H9 (cell line): ENCODE measurements at regions not wholly inside any gene's neighbourhood (a gene's known extent, or its start where the extent isn't known, plus 50 kb on each side); places are given as distances from the start of the nearest gene placed in this dataset.

Source experiments
- DNase-seq: peaks from one replicate; pipeline ENCODE4 v3.0.0-alpha.2; 2017
- H2AFZ ChIP-seq: one replicate; pipeline ENCODE4 v1.6.1; 2013; ENCODE audit warnings: mild to moderate bottlenecking, low read length, control low read depth, moderate library complexity
- H2AK5ac ChIP-seq: 2 replicates; pipeline ENCODE4 v1.6.1; 2013; ENCODE audit warnings: low read length, control low read depth, mixed read lengths; ENCODE audit not compliant: insufficient read length
- H2BK120ac ChIP-seq: one replicate; pipeline ENCODE4 v1.6.1; 2013; ENCODE audit warnings: low read depth, mild to moderate bottlenecking, low read length, control low read depth, inconsistent platforms; ENCODE audit not compliant: poor library complexity, severe bottlenecking
- H2BK12ac ChIP-seq: 2 replicates; pipeline ENCODE4 v1.6.1; 2013; ENCODE audit warnings: low read length, control low read depth, mixed read lengths, low read depth; ENCODE audit not compliant: insufficient read length
- H2BK15ac ChIP-seq: 2 replicates; pipeline ENCODE4 v1.6.1; 2013; ENCODE audit warnings: low read depth, low read length, control low read depth
- H2BK20ac ChIP-seq: one replicate; pipeline ENCODE4 v1.6.1; 2013; ENCODE audit warnings: low read depth, mild to moderate bottlenecking, low read length, control low read depth, inconsistent platforms; ENCODE audit not compliant: poor library complexity, severe bottlenecking
- H2BK5ac ChIP-seq: 2 replicates; pipeline ENCODE4 v1.6.1; 2013; ENCODE audit warnings: low read length, control low read depth, mixed read lengths; ENCODE audit not compliant: insufficient read length
- H3K14ac ChIP-seq: 2 replicates; pipeline ENCODE4 v1.6.1; 2013; ENCODE audit warnings: low read length, control low read depth; ENCODE audit not compliant: insufficient read depth
- H3K18ac ChIP-seq: 2 replicates; pipeline ENCODE4 v1.6.1; 2013; ENCODE audit warnings: low read depth, mild to moderate bottlenecking, mixed read lengths, low read length, control low read depth; ENCODE audit not compliant: insufficient read length
- H3K23ac ChIP-seq: 2 replicates; pipeline ENCODE4 v1.6.1; 2013; ENCODE audit warnings: low read length, control low read depth, mixed read lengths, low read depth; ENCODE audit not compliant: insufficient read length
- H3K23me2 ChIP-seq: 2 replicates; pipeline ENCODE4 v1.6.1; 2013; ENCODE audit warnings: low read depth, mild to moderate bottlenecking, mixed read lengths, low read length, control low read depth; ENCODE audit not compliant: insufficient read length, poor library complexity, severe bottlenecking
- H3K27ac ChIP-seq: 2 replicates; pipeline ENCODE4 v1.5.1; 2013; ENCODE audit warnings: low read length, control low read depth, mixed read lengths, low read depth; ENCODE audit not compliant: insufficient read length
- H3K27me3 ChIP-seq: 2 replicates; pipeline ENCODE4 v1.6.1; 2013; ENCODE audit warnings: low read length, control low read depth, inconsistent platforms; ENCODE audit not compliant: insufficient read depth
- H3K4ac ChIP-seq: 2 replicates; pipeline ENCODE4 v1.6.1; 2013; ENCODE audit warnings: low read depth, mild to moderate bottlenecking, control low read depth, inconsistent platforms, low read length, moderate library complexity
- H3K4me1 ChIP-seq: 2 replicates; pipeline ENCODE4 v1.6.1; 2013; ENCODE audit warnings: low read length, control low read depth, inconsistent platforms; ENCODE audit not compliant: insufficient read depth
- H3K4me2 ChIP-seq: 2 replicates; pipeline ENCODE4 v1.6.1; 2013; ENCODE audit warnings: low read length, control low read depth, mixed read lengths; ENCODE audit not compliant: insufficient read length, insufficient read depth
- H3K56ac ChIP-seq: 2 replicates; pipeline ENCODE4 v1.6.1; 2013; ENCODE audit warnings: low read depth, mild to moderate bottlenecking, mixed read lengths, low read length, control low read depth; ENCODE audit not compliant: insufficient read length
- H3K79me1 ChIP-seq: 2 replicates; pipeline ENCODE4 v1.6.1; 2013; ENCODE audit warnings: low read depth, mild to moderate bottlenecking, moderate library complexity, low read length, control low read depth, inconsistent platforms; ENCODE audit not compliant: insufficient read depth, poor library complexity, severe bottlenecking
- H3K79me2 ChIP-seq: 2 replicates; pipeline ENCODE4 v1.6.1; 2013; ENCODE audit warnings: low read length, control low read depth, inconsistent platforms; ENCODE audit not compliant: insufficient read depth
- H3K9ac ChIP-seq: 2 replicates; pipeline ENCODE4 v1.6.1; 2013; ENCODE audit warnings: low read length, control low read depth, mixed read lengths; ENCODE audit not compliant: insufficient read length; ENCODE audit errors: extremely low read depth
- H3K9me3 ChIP-seq: one replicate; pipeline ENCODE4 v1.6.1; 2013; ENCODE audit warnings: low read depth, low read length, inconsistent platforms; ENCODE audit not compliant: control insufficient read depth
- H3T11ph ChIP-seq: one replicate; pipeline ENCODE4 v1.6.1; 2013; ENCODE audit warnings: mild to moderate bottlenecking, low read length, control low read depth, inconsistent platforms
- H4K20me1 ChIP-seq: one replicate; pipeline ENCODE4 v1.6.1; 2013; ENCODE audit not compliant: control insufficient read depth, insufficient read length, insufficient read depth
- H4K5ac ChIP-seq: 2 replicates; pipeline ENCODE4 v1.6.1; 2013; ENCODE audit warnings: low read depth, mild to moderate bottlenecking, mixed read lengths, low read length, control low read depth; ENCODE audit not compliant: insufficient read length
- H4K8ac ChIP-seq: replicated peaks from 2 replicates; pipeline ENCODE4 v1.6.1; 2013; ENCODE audit warnings: low read length, control low read depth, mixed read lengths, low read depth; ENCODE audit not compliant: insufficient read length
- H4K91ac ChIP-seq: 2 replicates; pipeline ENCODE4 v1.6.1; 2013; ENCODE audit warnings: low read depth, mild to moderate bottlenecking, moderate library complexity, mixed read lengths, low read length, control low read depth; ENCODE audit not compliant: insufficient read length
- H3K27ac Mint-ChIP-seq, 3 experiments: 2 replicates in 2 of 3; 3 replicates in 1 of 3; pipeline ENCODE4 v1.8.0; 2020 to 2021; ENCODE audit warnings: mixed read lengths in 3 of 3, mild to moderate bottlenecking in 1 of 3, moderate library complexity in 1 of 3
- H3K27me3 Mint-ChIP-seq: 2 replicates; pipeline ENCODE4 v1.8.0; 2021; ENCODE audit warnings: low read depth, mild to moderate bottlenecking, moderate library complexity, mixed read lengths
- H3K36me3 Mint-ChIP-seq, 3 experiments: 2 replicates in 2 of 3; 3 replicates in 1 of 3; pipeline ENCODE4 v1.8.0; 2020 to 2021; ENCODE audit warnings: low read depth in 3 of 3, mixed read lengths in 3 of 3; ENCODE audit not compliant: insufficient read depth in 1 of 3
- H3K4me1 Mint-ChIP-seq, 2 experiments: 2 replicates each; pipeline ENCODE4 v1.8.0; 2020; ENCODE audit warnings: mixed read lengths in 2 of 2
- H3K4me3 Mint-ChIP-seq, 2 experiments: 2 replicates in 1 of 2; 3 replicates in 1 of 2; pipeline ENCODE4 v1.8.0; 2020 to 2021; ENCODE audit warnings: mild to moderate bottlenecking in 2 of 2, mixed read lengths in 2 of 2, moderate library complexity in 1 of 2
- H3K9me3 Mint-ChIP-seq, 2 experiments: 2 replicates in 1 of 2; 3 replicates in 1 of 2; pipeline ENCODE4 v1.8.0; 2020; ENCODE audit warnings: mild to moderate bottlenecking in 2 of 2, mixed read lengths in 2 of 2, moderate library complexity in 1 of 2
- CTCF ChIP-seq: fragments of 200-600 bp; sonication (generic); conservative IDR thresholded peaks from 3 replicates; pipeline ENCODE4 v1.8.0; 2021; ENCODE audit warnings: antibody characterized with exemption, mild to moderate bottlenecking
- WGBS: extraction: QIAGEN DNeasy Blood & Tissue Kit; methylation state at CpG from one replicate; pipeline ENCODE4 v1.1.7; 2013; ENCODE audit warnings: missing lambda C conversion rate, low lambda C conversion rate, mixed read lengths; ENCODE audit not compliant: insufficient read length; ENCODE audit errors: extremely low coverage; 5-methylcytosine and 5-hydroxymethylcytosine counted together

GRCh38 chr1:95475686-95476457 lies 241.9 kb downstream of the RWDD3 start:
- no peak overlapping the region for H3K27ac ChIP-seq
- no peak overlapping the region for H3K56ac ChIP-seq
- no peak for DNase-seq
- H4K91ac ChIP-seq, result no peak overlapping the region
- H4K5ac ChIP-seq, result no peak overlapping the region
- no peak overlapping the region for H2BK120ac ChIP-seq
- H4K20me1 ChIP-seq, result no peaks in the 10 kb centered on the region
- Mint-ChIP-seq H3K4me1 (peaks cover 0 to 14% of the 10 kb centered on the region in 2 experiments; a peak in 2 of 4 replicates), H3K27me3 (no peaks in the 10 kb centered on the region), H3K36me3 (peaks cover 11 to 27% (median 16%) of the 10 kb centered on the region in 3 experiments), H3K4me3 (no peak overlapping the region), H3K27ac (no peak overlapping the region), H3K9me3 (peaks cover 15% of the 10 kb centered on the region in 2 experiments)
- H3K27me3 ChIP-seq, result no peaks in the 10 kb centered on the region
- H3K14ac ChIP-seq, result no peak overlapping the region
- H2AK5ac ChIP-seq, result no peak overlapping the region
- no peak overlapping the region for H3K23ac ChIP-seq
- no peaks in the 10 kb centered on the region for H3K79me2 ChIP-seq
- H3K4ac ChIP-seq, result no peak overlapping the region
- H3T11ph ChIP-seq, result no peak overlapping the region
- TF ChIP-seq CTCF, result no peak
- H2BK5ac ChIP-seq, result no peak overlapping the region
- no peak overlapping the region for H2BK12ac ChIP-seq
- H2AFZ ChIP-seq, result no peak overlapping the region
- no peak overlapping the region for H3K4me2 ChIP-seq
- H2BK20ac ChIP-seq, result no peak overlapping the region
- WGBS, result no CpG with 5 or more reads among the region's 3 CpGs
- H3K23me2 ChIP-seq, result no peaks in the 10 kb centered on the region
- H2BK15ac ChIP-seq, result no peak overlapping the region
- no peaks in the 10 kb centered on the region for H3K4me1 ChIP-seq
- no peaks in the 10 kb centered on the region for H3K79me1 ChIP-seq
- H3K9me3 ChIP-seq, result no peaks in the 10 kb centered on the region
- H4K8ac ChIP-seq, result no peak overlapping the region
- H3K9ac ChIP-seq, result no peak overlapping the region
- no peak overlapping the region for H3K18ac ChIP-seq
